Thyroid gland (tissue), 4 donors: ENCODE measurements at regions not wholly inside any gene's neighbourhood (a gene's known extent, or its start where the extent isn't known, plus 50 kb on each side); places are given as distances from the start of the nearest gene placed in this dataset.

Source experiments
- CTCF ChIP-seq, 6 experiments: fragments of 200-600 bp in 3 of 6; fragments of 450-650 bp in 3 of 6; sonication (generic) in 3 of 6; IDR thresholded peaks; one replicate each; pipeline ENCODE4 v1.5.1; 2016 to 2019; ENCODE audit warnings: antibody characterized with exemption in 6 of 6, mild to moderate bottlenecking in 2 of 6, inconsistent platforms in 1 of 6, moderate library complexity in 1 of 6
- POLR2A ChIP-seq, 2 donors: fragments of 450-650 bp; IDR thresholded peaks; one replicate each; pipeline ENCODE4 v1.6.1; 2017; ENCODE audit warnings: antibody characterized with exemption in 2 of 2, mild to moderate bottlenecking in 2 of 2, moderate library complexity in 1 of 2

- TF ChIP-seq CTCF (IDR thresholded peaks at IDR 0.05): no peak
- no peak for TF ChIP-seq POLR2A (IDR thresholded peaks at IDR 0.05)
These were observed 196.0 kb downstream of the CBLN1 start for GRCh38 chr16:49085686-49086085.
